Liver (tissue), 8 donors: ENCODE measurements at regions not wholly inside any gene's neighbourhood (a gene's known extent, or its start where the extent isn't known, plus 50 kb on each side); places are given as distances from the start of the nearest gene placed in this dataset.

Experiments
- DNase-seq: peaks from one replicate; pipeline ENCODE4 v3.0.0-alpha.2; 2017; ENCODE audit warnings: low spot score
- H3K27ac ChIP-seq, 2 donors: one replicate each; pipeline ENCODE4 v1.7.0; 2013; ENCODE audit warnings: inconsistent platforms in 2 of 2, low read length in 2 of 2, control low read depth in 1 of 2, low read depth in 1 of 2, mild to moderate bottlenecking in 1 of 2
- H3K27me3 ChIP-seq, 4 donors: one replicate each; pipeline versions ENCODE4 v1.6.1 to v1.7.0; 2013; ENCODE audit warnings: low read length in 3 of 4, inconsistent platforms in 1 of 4, mild to moderate bottlenecking in 1 of 4, moderate library complexity in 1 of 4; ENCODE audit not compliant: control insufficient read depth in 4 of 4, insufficient read depth in 4 of 4
- H3K36me3 ChIP-seq, 4 donors: one replicate each; pipeline versions ENCODE4 v1.6.1 to v1.7.0; 2013; ENCODE audit warnings: low read length in 3 of 4, mild to moderate bottlenecking in 3 of 4, low read depth in 1 of 4, moderate library complexity in 1 of 4; ENCODE audit not compliant: control insufficient read depth in 4 of 4, insufficient read depth in 3 of 4
- H3K4me1 ChIP-seq, 4 donors: one replicate each; pipeline versions ENCODE4 v1.6.1 to v1.7.0; 2013; ENCODE audit warnings: low read length in 3 of 4, mild to moderate bottlenecking in 3 of 4, moderate library complexity in 1 of 4; ENCODE audit not compliant: control insufficient read depth in 4 of 4, insufficient read depth in 4 of 4
- H3K4me3 ChIP-seq, 3 donors: one replicate each; pipeline versions ENCODE4 v1.6.1 to v1.7.0; 2013; ENCODE audit warnings: low read length in 3 of 3, control low read depth in 1 of 3, low read depth in 1 of 3, mild to moderate bottlenecking in 1 of 3
- H3K9ac ChIP-seq, 2 donors: one replicate each; pipeline ENCODE4 v1.7.0; 2013; ENCODE audit warnings: low read length in 2 of 2, mild to moderate bottlenecking in 2 of 2, moderate library complexity in 2 of 2, control low read depth in 1 of 2, low read depth in 1 of 2
- H3K9me3 ChIP-seq, 4 donors: one replicate each; pipeline versions ENCODE4 v1.6.1 to v1.7.0; 2013; ENCODE audit warnings: low read length in 3 of 4; ENCODE audit not compliant: control insufficient read depth in 4 of 4
- EGR1 ChIP-seq, 2 donors: IDR thresholded peaks; 2 replicates each; pipeline ENCODE4 v1.6.1; 2016 to 2018; ENCODE audit warnings: antibody characterized with exemption in 2 of 2, low read depth in 2 of 2
- FOXA1 ChIP-seq: IDR thresholded peaks from 2 replicates; pipeline ENCODE4 v1.6.1; 2016; ENCODE audit warnings: antibody characterized with exemption
- FOXA2 ChIP-seq: IDR thresholded peaks from 2 replicates; pipeline ENCODE4 v1.6.1; 2016; ENCODE audit warnings: antibody characterized with exemption
- GABPA ChIP-seq, 2 donors: IDR thresholded peaks in 1 of 2; conservative IDR thresholded peaks in 1 of 2; 2 replicates each; pipeline ENCODE4 v1.6.1; 2016; ENCODE audit warnings: antibody characterized with exemption in 2 of 2, mild to moderate bottlenecking in 1 of 2, moderate library complexity in 1 of 2
- HNF4A ChIP-seq, 2 donors: conservative IDR thresholded peaks; 2 replicates each; pipeline ENCODE4 v1.6.1; 2016; ENCODE audit warnings: antibody characterized with exemption in 2 of 2, mild to moderate bottlenecking in 2 of 2
- HNF4G ChIP-seq: IDR thresholded peaks from 2 replicates; pipeline ENCODE4 v1.6.1; 2016; ENCODE audit warnings: antibody characterized with exemption
- JUND ChIP-seq, 2 donors: IDR thresholded peaks; 2 replicates each; pipeline ENCODE4 v1.6.1; 2016; ENCODE audit warnings: antibody characterized with exemption in 2 of 2
- NR2F2 ChIP-seq: IDR thresholded peaks from 2 replicates; pipeline ENCODE4 v1.6.1; 2016; ENCODE audit warnings: antibody characterized with exemption
- RAD21 ChIP-seq, 2 donors: IDR thresholded peaks; 2 replicates each; pipeline ENCODE4 v1.6.1; 2016; ENCODE audit warnings: antibody characterized with exemption in 2 of 2, mild to moderate bottlenecking in 2 of 2
- REST ChIP-seq: IDR thresholded peaks from 2 replicates; pipeline ENCODE4 v1.6.1; 2016; ENCODE audit warnings: antibody characterized with exemption, mild to moderate bottlenecking
- RXRA ChIP-seq, 2 donors: IDR thresholded peaks; 2 replicates each; pipeline ENCODE4 v1.6.1; 2017 to 2018; ENCODE audit warnings: antibody characterized with exemption in 2 of 2, mild to moderate bottlenecking in 1 of 2
- SP1 ChIP-seq: IDR thresholded peaks from 2 replicates; pipeline ENCODE4 v1.6.1; 2018; ENCODE audit warnings: antibody characterized with exemption, mild to moderate bottlenecking
- TAF1 ChIP-seq: conservative IDR thresholded peaks from 2 replicates; pipeline ENCODE4 v1.6.1; 2016; ENCODE audit warnings: antibody characterized with exemption, mild to moderate bottlenecking
- YY1 ChIP-seq: IDR thresholded peaks from 2 replicates; pipeline ENCODE4 v1.6.1; 2016; ENCODE audit warnings: antibody characterized with exemption, mild to moderate bottlenecking
- WGBS: extraction: QIAGEN DNeasy Blood & Tissue Kit; methylation state at CpG from one replicate; pipeline ENCODE4 v1.1.7; 2013; 5-methylcytosine and 5-hydroxymethylcytosine counted together
- TF ChIP-seq, protein P1 (sequence below): IDR thresholded peaks from 2 replicates; pipeline ENCODE4 v1.6.1; 2016; ENCODE audit warnings: antibody characterized with exemption
- TF ChIP-seq, protein P2 (sequence below): fragments of 150-350 bp; IDR thresholded peaks from 2 replicates; pipeline ENCODE4 v1.5.1; 2017; ENCODE audit warnings: improper control_type of control experiment, low read depth, low read length; ENCODE audit not compliant: missing input control
- TF ChIP-seq, protein P3 (sequence below): IDR thresholded peaks from 2 replicates; pipeline ENCODE4 v1.6.1; 2016; ENCODE audit warnings: antibody characterized with exemption
- donor health status: healthy.
- donor health status: healthy.
- donor health status: healthy.
- donor health status: healthy.
- donor health status: healthy.

- Histone ChIP-seq H3K36me3 (no peaks in the 10 kb centered on the region), H3K9me3 (no peaks in the 10 kb centered on the region), H3K27ac (no peak overlapping the region), H3K4me1 (no peaks in the 10 kb centered on the region), H3K9ac (no peak overlapping the region), H3K27me3 (no peaks in the 10 kb centered on the region), H3K4me3 (no peak overlapping the region)
- no peak for DNase-seq
- TF ChIP-seq SP1: no peak
- TF ChIP-seq FOXA1: no peak
- TF ChIP-seq EGR1 (IDR thresholded peaks at IDR 0.05; ENCODE audit: low read depth in 2 of 2): no peak
- no peak for TF ChIP-seq RAD21 (IDR thresholded peaks at IDR 0.05)
- no peak for TF ChIP-seq JUND (IDR thresholded peaks at IDR 0.05)
- TF ChIP-seq, protein P1, sequence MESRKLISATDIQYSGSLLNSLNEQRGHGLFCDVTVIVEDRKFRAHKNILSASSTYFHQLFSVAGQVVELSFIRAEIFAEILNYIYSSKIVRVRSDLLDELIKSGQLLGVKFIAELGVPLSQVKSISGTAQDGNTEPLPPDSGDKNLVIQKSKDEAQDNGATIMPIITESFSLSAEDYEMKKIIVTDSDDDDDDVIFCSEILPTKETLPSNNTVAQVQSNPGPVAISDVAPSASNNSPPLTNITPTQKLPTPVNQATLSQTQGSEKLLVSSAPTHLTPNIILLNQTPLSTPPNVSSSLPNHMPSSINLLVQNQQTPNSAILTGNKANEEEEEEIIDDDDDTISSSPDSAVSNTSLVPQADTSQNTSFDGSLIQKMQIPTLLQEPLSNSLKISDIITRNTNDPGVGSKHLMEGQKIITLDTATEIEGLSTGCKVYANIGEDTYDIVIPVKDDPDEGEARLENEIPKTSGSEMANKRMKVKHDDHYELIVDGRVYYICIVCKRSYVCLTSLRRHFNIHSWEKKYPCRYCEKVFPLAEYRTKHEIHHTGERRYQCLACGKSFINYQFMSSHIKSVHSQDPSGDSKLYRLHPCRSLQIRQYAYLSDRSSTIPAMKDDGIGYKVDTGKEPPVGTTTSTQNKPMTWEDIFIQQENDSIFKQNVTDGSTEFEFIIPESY: no peak
- no peak for TF ChIP-seq RXRA (IDR thresholded peaks at IDR 0.05)
- no peak for TF ChIP-seq YY1
- TF ChIP-seq HNF4A (conservative IDR thresholded peaks at IDR 0.05): no peak
- WGBS: 65% methylated on average over 2 of the region's 2 CpGs
These were observed 200.5 kb upstream of the ST6GAL2 start for GRCh38 chr2:107086497-107086896.

GRCh38 chr2:107088156-107088555, 202.2 kb upstream of the ST6GAL2 start:
- TF ChIP-seq HNF4G (no peak), NR2F2 (no peak), FOXA2 (no peak), REST (no peak), JUND (IDR thresholded peaks at IDR 0.05) (no peak), GABPA (IDR thresholded peaks at IDR 0.05 in 1 of 2, conservative IDR thresholded peaks at IDR 0.05 in 1 of 2) (no peak), RAD21 (IDR thresholded peaks at IDR 0.05) (no peak), FOXA1 (no peak), SP1 (no peak), HNF4A (conservative IDR thresholded peaks at IDR 0.05) (no peak), TAF1 (no peak)
- TF ChIP-seq, protein P2, sequence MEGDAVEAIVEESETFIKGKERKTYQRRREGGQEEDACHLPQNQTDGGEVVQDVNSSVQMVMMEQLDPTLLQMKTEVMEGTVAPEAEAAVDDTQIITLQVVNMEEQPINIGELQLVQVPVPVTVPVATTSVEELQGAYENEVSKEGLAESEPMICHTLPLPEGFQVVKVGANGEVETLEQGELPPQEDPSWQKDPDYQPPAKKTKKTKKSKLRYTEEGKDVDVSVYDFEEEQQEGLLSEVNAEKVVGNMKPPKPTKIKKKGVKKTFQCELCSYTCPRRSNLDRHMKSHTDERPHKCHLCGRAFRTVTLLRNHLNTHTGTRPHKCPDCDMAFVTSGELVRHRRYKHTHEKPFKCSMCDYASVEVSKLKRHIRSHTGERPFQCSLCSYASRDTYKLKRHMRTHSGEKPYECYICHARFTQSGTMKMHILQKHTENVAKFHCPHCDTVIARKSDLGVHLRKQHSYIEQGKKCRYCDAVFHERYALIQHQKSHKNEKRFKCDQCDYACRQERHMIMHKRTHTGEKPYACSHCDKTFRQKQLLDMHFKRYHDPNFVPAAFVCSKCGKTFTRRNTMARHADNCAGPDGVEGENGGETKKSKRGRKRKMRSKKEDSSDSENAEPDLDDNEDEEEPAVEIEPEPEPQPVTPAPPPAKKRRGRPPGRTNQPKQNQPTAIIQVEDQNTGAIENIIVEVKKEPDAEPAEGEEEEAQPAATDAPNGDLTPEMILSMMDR: no peak
- TF ChIP-seq, protein P3, sequence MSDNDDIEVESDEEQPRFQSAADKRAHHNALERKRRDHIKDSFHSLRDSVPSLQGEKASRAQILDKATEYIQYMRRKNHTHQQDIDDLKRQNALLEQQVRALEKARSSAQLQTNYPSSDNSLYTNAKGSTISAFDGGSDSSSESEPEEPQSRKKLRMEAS: no peak
- TF ChIP-seq, protein P1: no peak
- Histone ChIP-seq H3K36me3 (no peaks in the 10 kb centered on the region), H3K4me3 (no peak overlapping the region), H3K27ac (no peak overlapping the region), H3K4me1 (no peaks in the 10 kb centered on the region), H3K9ac (no peak overlapping the region), H3K9me3 (no peaks in the 10 kb centered on the region), H3K27me3 (no peaks in the 10 kb centered on the region)
- DNase-seq: no peak
- WGBS: 63% methylated on average over 2 of the region's 2 CpGs
